GM23338 (cell line): ENCODE measurements at regions not wholly inside any gene's neighbourhood (a gene's known extent, or its start where the extent isn't known, plus 50 kb on each side); places are given as distances from the start of the nearest gene placed in this dataset.

Experiments used
- ATAC-seq: fragments of 200-7000 bp; cut with Tn5 transposase; 3 replicates; pipeline ENCODE4 v1.9.1; 2020
- DNase-seq: peaks from one replicate; pipeline ENCODE4 v3.0.0-alpha.2; 2015; ENCODE audit warnings: low spot score
- H2AFZ ChIP-seq: fragments of 200-600 bp; sonication (generic); 2 replicates; pipeline ENCODE4 v1.8.0; 2016; ENCODE audit warnings: antibody characterized with exemption, mild to moderate bottlenecking, moderate library complexity
- H3F3A ChIP-seq: fragments of 200-600 bp; sonication (generic); replicated peaks from 2 replicates; pipeline ENCODE4 v1.8.0; 2017; ENCODE audit warnings: antibody characterized with exemption, mixed run types, low read depth
- H3K27ac ChIP-seq: fragments of 200-600 bp; sonication (generic); 2 replicates; pipeline ENCODE4 v1.6.1; 2016; ENCODE audit warnings: low read depth
- H3K27me3 ChIP-seq: fragments of 200-600 bp; sonication (generic); 2 replicates; pipeline ENCODE4 v1.8.0; 2016; ENCODE audit warnings: mild to moderate bottlenecking, mixed run types, moderate library complexity; ENCODE audit not compliant: insufficient read depth
- H3K36me3 ChIP-seq: fragments of 200-600 bp; sonication (generic); 2 replicates; pipeline ENCODE4 v1.8.0; 2016; ENCODE audit warnings: mild to moderate bottlenecking; ENCODE audit not compliant: insufficient read depth
- H3K4me1 ChIP-seq: fragments of 200-600 bp; sonication (generic); 2 replicates; pipeline ENCODE4 v1.8.0; 2016; ENCODE audit warnings: mild to moderate bottlenecking, moderate library complexity; ENCODE audit not compliant: insufficient read depth
- H3K4me2 ChIP-seq: fragments of 200-600 bp; sonication (generic); 2 replicates; pipeline ENCODE4 v1.7.1; 2017; ENCODE audit warnings: mixed run types
- H3K4me3 ChIP-seq: fragments of 200-600 bp; sonication (generic); 2 replicates; pipeline ENCODE4 v1.6.1; 2016; ENCODE audit warnings: mixed run types
- H3K79me2 ChIP-seq: fragments of 200-600 bp; sonication (generic); replicated peaks from 2 replicates; pipeline ENCODE4 v1.8.0; 2017; ENCODE audit warnings: mild to moderate bottlenecking; ENCODE audit not compliant: insufficient read depth
- H3K9me2 ChIP-seq: fragments of 200-600 bp; sonication (generic); 2 replicates; pipeline ENCODE4 v1.8.0; 2017; ENCODE audit not compliant: insufficient read depth
- H4K20me1 ChIP-seq: fragments of 200-600 bp; sonication (generic); replicated peaks from 2 replicates; pipeline ENCODE4 v1.8.0; 2017; ENCODE audit warnings: mild to moderate bottlenecking; ENCODE audit not compliant: insufficient read depth
- H3K27ac Mint-ChIP-seq: 2 replicates; pipeline ENCODE4 v1.8.0; 2020; ENCODE audit warnings: inconsistent platforms, mild to moderate bottlenecking, moderate library complexity, mixed read lengths
- H3K27me3 Mint-ChIP-seq: 3 replicates; pipeline ENCODE4 v1.8.0; 2022; ENCODE audit warnings: low read depth, mild to moderate bottlenecking, moderate library complexity, mixed read lengths, inconsistent platforms; ENCODE audit not compliant: insufficient read depth, poor library complexity
- H3K36me3 Mint-ChIP-seq: 3 replicates; pipeline ENCODE4 v1.8.0; 2021; ENCODE audit warnings: low read depth, mild to moderate bottlenecking, inconsistent platforms, moderate library complexity, mixed read lengths
- H3K4me1 Mint-ChIP-seq: 3 replicates; pipeline ENCODE4 v1.8.0; 2020; ENCODE audit warnings: mild to moderate bottlenecking, inconsistent platforms, mixed read lengths
- H3K4me3 Mint-ChIP-seq: 3 replicates; pipeline ENCODE4 v1.8.0; 2021; ENCODE audit warnings: moderate library complexity, mild to moderate bottlenecking, inconsistent platforms, mixed read lengths
- H3K9me3 Mint-ChIP-seq: 3 replicates; pipeline ENCODE4 v1.8.0; 2020; ENCODE audit warnings: moderate library complexity, mild to moderate bottlenecking, inconsistent platforms, mixed read lengths
- CREB1 ChIP-seq: fragments of 250-450 bp; sonication (Bioruptor Pico); IDR thresholded peaks from 2 replicates; pipeline ENCODE4 v1.5.0; 2020; ENCODE audit warnings: low read depth, mild to moderate bottlenecking, moderate library complexity
- EZH2 ChIP-seq: fragments of 200-600 bp; sonication (generic); IDR thresholded peaks from one replicate; pipeline ENCODE4 v1.8.0; 2017; ENCODE audit warnings: antibody characterized with exemption, mild to moderate bottlenecking, low read depth; ENCODE audit not compliant: unreplicated experiment
- EZH2phosphoT487 ChIP-seq: fragments of 200-600 bp; sonication (generic); IDR thresholded peaks from one replicate; pipeline ENCODE4 v1.8.1; 2018; ENCODE audit warnings: antibody characterized with exemption; ENCODE audit not compliant: unreplicated experiment
- JUNB ChIP-seq: IDR thresholded peaks from one replicate; pipeline ENCODE4 v1.6.1; 2016; ENCODE audit warnings: antibody characterized with exemption; ENCODE audit not compliant: unreplicated experiment
- NANOG ChIP-seq: IDR thresholded peaks from 2 replicates; pipeline ENCODE4 v1.6.1; 2016; ENCODE audit warnings: antibody characterized with exemption, borderline replicate concordance
- POLR2AphosphoS5 ChIP-seq: IDR thresholded peaks from 2 replicates; pipeline ENCODE4 v1.6.1; 2016; ENCODE audit warnings: antibody characterized with exemption, low read depth
- STAT1 ChIP-seq: IDR thresholded peaks from one replicate; pipeline ENCODE4 v1.6.1; 2016; ENCODE audit warnings: antibody characterized with exemption; ENCODE audit not compliant: unreplicated experiment
- ZNF114 ChIP-seq: fragments of 250-450 bp; sonication (Bioruptor Pico); IDR thresholded peaks from 2 replicates; pipeline ENCODE4 v1.5.0; 2020; ENCODE audit warnings: mild to moderate bottlenecking, moderate library complexity
- ZNF331 ChIP-seq: fragments of 250-450 bp; sonication (Bioruptor Pico); IDR thresholded peaks from 2 replicates; pipeline ENCODE4 v1.5.0; 2020; ENCODE audit warnings: low read depth, mild to moderate bottlenecking, moderate library complexity
- TF ChIP-seq, protein P1 (sequence below): fragments of 250-450 bp; sonication (Bioruptor Pico); IDR thresholded peaks from 2 replicates; pipeline ENCODE4 v1.5.0; 2020; ENCODE audit warnings: mild to moderate bottlenecking, moderate library complexity
- TF ChIP-seq, protein P2 (sequence below), 2 experiments: fragments of 200-600 bp in 1 of 2; sonication (generic) in 1 of 2; conservative IDR thresholded peaks; 2 replicates each; pipeline versions ENCODE4 v1.5.1 to v1.6.1; 2016 to 2017; ENCODE audit warnings: antibody characterized with exemption in 2 of 2, low read depth in 2 of 2, mild to moderate bottlenecking in 2 of 2, moderate library complexity in 1 of 2
- TF ChIP-seq, protein P3 (sequence below): IDR thresholded peaks from 2 replicates; pipeline ENCODE4 v1.6.1; 2016; ENCODE audit warnings: antibody characterized with exemption

DNA sequence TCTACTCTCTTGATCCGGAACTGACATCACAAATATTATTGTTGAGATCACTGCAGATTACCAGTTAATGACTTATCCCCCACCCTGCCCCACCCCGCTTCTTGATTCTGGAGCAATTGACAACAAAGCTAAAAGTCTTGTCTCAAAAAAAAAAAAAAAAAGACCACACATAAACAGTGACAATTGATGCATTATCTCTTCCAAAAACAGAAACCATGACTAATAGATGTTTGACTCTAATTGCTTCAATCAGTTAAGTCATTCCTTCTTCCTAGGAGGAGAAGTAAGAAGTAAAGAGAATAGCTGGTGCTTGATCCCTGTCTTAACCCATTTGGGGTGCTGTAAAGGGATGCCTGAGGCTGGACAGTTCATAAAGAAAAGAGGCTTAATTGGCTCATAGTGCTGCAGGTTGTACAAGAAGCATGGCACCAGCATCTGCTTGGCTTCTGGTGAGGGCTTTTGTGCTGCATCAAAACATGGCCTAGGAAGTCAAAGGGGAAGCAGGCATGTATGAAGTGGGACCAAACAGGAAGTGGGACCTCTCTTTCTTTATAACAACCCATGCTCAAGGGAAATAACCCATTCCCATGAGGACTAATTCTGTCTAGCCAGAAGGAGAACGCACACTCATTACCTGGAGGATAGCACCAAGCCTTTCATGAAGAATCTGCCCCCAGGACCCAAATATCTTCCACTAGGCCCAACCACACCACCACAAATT lies 158.7 kb downstream of the TMEM167A start:
- no peaks in the 10 kb centered on the region for H3K79me2 ChIP-seq
- 0 out of 2 replicates have a peak, but pooled peaks cover 6% of the 10 kb centered on the region for H3K4me1 ChIP-seq
- H4K20me1 ChIP-seq, result no peaks in the 10 kb centered on the region
- no peaks in the 10 kb centered on the region for H3K9me2 ChIP-seq
- H3K27me3 ChIP-seq, result no peaks in the 10 kb centered on the region
- Mint-ChIP-seq H3K4me1 (peaks cover 12% of the 10 kb centered on the region), H3K27ac (no peak overlapping the region), H3K36me3 (peaks cover 20% of the 10 kb centered on the region), H3K4me3 (no peak overlapping the region), H3K27me3 (peaks cover 2% of the 10 kb centered on the region), H3K9me3 (peaks cover 26% of the 10 kb centered on the region)
- no peak for DNase-seq
- TF ChIP-seq STAT1, result no peak
- TF ChIP-seq JUNB, result no peak
- no peak for TF ChIP-seq ZNF331
- no peak for TF ChIP-seq ZNF114
- TF ChIP-seq NANOG, result no peak
- TF ChIP-seq EZH2phosphoT487, result no peak
- no peak for TF ChIP-seq POLR2AphosphoS5
- no peak for TF ChIP-seq EZH2
- no peak overlapping the region for H3K4me2 ChIP-seq
- no peak overlapping the region for H3K27ac ChIP-seq
- H3K36me3 ChIP-seq, result peaks cover 7% of the 10 kb centered on the region
- no peaks in the 10 kb centered on the region for H3F3A ChIP-seq
- H2AFZ ChIP-seq, result no peak overlapping the region
- H3K4me3 ChIP-seq, result no peak overlapping the region
- no peak for ATAC-seq

DNA sequence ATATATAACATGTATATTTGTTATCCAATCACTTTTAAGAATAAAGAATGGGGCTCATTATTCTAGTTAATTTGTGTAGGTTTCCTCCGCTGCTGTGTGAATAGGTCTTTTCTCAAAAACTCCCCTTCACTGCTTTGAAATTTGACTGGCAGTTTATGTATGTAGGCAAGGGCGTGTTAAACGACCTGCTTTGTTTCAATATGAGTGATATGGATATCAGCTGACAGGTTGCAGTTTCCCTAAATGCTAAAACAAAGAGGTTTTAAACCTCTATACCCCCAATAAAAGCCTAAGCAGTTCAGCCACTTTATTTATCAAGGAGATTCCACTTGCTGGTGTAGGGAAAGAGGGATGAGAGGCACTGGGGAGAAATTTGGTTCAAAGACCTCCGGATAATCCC lies 159.6 kb downstream of the TMEM167A start:
- no peak overlapping the region for H3K27ac Mint-ChIP-seq
- H3K9me2 ChIP-seq, result no peaks in the 10 kb centered on the region
- H3K36me3 Mint-ChIP-seq, result peaks cover 20% of the 10 kb centered on the region
- TF ChIP-seq, protein P1, sequence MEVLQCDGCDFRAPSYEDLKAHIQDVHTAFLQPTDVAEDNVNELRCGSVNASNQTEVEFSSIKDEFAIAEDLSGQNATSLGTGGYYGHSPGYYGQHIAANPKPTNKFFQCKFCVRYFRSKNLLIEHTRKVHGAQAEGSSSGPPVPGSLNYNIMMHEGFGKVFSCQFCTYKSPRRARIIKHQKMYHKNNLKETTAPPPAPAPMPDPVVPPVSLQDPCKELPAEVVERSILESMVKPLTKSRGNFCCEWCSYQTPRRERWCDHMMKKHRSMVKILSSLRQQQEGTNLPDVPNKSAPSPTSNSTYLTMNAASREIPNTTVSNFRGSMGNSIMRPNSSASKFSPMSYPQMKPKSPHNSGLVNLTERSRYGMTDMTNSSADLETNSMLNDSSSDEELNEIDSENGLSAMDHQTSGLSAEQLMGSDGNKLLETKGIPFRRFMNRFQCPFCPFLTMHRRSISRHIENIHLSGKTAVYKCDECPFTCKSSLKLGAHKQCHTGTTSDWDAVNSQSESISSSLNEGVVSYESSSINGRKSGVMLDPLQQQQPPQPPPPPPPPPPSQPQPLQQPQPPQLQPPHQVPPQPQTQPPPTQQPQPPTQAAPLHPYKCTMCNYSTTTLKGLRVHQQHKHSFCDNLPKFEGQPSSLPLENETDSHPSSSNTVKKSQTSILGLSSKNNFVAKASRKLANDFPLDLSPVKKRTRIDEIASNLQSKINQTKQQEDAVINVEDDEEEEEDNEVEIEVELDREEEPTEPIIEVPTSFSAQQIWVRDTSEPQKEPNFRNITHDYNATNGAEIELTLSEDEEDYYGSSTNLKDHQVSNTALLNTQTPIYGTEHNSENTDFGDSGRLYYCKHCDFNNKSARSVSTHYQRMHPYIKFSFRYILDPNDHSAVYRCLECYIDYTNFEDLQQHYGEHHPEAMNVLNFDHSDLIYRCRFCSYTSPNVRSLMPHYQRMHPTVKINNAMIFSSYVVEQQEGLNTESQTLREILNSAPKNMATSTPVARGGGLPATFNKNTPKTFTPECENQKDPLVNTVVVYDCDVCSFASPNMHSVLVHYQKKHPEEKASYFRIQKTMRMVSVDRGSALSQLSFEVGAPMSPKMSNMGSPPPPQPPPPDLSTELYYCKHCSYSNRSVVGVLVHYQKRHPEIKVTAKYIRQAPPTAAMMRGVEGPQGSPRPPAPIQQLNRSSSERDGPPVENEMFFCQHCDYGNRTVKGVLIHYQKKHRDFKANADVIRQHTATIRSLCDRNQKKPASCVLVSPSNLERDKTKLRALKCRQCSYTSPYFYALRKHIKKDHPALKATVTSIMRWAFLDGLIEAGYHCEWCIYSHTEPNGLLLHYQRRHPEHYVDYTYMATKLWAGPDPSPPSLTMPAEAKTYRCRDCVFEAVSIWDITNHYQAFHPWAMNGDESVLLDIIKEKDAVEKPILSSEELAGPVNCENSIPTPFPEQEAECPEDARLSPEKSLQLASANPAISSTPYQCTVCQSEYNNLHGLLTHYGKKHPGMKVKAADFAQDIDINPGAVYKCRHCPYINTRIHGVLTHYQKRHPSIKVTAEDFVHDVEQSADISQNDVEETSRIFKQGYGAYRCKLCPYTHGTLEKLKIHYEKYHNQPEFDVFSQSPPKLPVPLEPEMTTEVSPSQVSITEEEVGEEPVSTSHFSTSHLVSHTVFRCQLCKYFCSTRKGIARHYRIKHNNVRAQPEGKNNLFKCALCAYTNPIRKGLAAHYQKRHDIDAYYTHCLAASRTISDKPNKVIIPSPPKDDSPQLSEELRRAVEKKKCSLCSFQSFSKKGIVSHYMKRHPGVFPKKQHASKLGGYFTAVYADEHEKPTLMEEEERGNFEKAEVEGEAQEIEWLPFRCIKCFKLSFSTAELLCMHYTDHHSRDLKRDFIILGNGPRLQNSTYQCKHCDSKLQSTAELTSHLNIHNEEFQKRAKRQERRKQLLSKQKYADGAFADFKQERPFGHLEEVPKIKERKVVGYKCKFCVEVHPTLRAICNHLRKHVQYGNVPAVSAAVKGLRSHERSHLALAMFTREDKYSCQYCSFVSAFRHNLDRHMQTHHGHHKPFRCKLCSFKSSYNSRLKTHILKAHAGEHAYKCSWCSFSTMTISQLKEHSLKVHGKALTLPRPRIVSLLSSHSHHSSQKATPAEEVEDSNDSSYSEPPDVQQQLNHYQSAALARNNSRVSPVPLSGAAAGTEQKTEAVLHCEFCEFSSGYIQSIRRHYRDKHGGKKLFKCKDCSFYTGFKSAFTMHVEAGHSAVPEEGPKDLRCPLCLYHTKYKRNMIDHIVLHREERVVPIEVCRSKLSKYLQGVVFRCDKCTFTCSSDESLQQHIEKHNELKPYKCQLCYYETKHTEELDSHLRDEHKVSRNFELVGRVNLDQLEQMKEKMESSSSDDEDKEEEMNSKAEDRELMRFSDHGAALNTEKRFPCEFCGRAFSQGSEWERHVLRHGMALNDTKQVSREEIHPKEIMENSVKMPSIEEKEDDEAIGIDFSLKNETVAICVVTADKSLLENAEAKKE, result no peak
- TF ChIP-seq POLR2AphosphoS5 (no peak), EZH2phosphoT487 (no peak), CREB1 (no peak), NANOG (no peak), JUNB (no peak), ZNF114 (no peak), ZNF331 (no peak)
- TF ChIP-seq, protein P2, sequence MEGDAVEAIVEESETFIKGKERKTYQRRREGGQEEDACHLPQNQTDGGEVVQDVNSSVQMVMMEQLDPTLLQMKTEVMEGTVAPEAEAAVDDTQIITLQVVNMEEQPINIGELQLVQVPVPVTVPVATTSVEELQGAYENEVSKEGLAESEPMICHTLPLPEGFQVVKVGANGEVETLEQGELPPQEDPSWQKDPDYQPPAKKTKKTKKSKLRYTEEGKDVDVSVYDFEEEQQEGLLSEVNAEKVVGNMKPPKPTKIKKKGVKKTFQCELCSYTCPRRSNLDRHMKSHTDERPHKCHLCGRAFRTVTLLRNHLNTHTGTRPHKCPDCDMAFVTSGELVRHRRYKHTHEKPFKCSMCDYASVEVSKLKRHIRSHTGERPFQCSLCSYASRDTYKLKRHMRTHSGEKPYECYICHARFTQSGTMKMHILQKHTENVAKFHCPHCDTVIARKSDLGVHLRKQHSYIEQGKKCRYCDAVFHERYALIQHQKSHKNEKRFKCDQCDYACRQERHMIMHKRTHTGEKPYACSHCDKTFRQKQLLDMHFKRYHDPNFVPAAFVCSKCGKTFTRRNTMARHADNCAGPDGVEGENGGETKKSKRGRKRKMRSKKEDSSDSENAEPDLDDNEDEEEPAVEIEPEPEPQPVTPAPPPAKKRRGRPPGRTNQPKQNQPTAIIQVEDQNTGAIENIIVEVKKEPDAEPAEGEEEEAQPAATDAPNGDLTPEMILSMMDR (conservative IDR thresholded peaks at IDR 0.05; ENCODE audit: low read depth in 2 of 2), result no peak
- TF ChIP-seq, protein P3, sequence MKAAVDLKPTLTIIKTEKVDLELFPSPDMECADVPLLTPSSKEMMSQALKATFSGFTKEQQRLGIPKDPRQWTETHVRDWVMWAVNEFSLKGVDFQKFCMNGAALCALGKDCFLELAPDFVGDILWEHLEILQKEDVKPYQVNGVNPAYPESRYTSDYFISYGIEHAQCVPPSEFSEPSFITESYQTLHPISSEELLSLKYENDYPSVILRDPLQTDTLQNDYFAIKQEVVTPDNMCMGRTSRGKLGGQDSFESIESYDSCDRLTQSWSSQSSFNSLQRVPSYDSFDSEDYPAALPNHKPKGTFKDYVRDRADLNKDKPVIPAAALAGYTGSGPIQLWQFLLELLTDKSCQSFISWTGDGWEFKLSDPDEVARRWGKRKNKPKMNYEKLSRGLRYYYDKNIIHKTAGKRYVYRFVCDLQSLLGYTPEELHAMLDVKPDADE, result no peak

More for the DNA sequence above, 159.6 kb downstream of the TMEM167A start:
- Histone ChIP-seq H3F3A (no peaks in the 10 kb centered on the region), H3K4me1 (0 out of 2 replicates have a peak, but pooled peaks cover 6% of the 10 kb centered on the region), H3K4me2 (no peak overlapping the region), H3K4me3 (no peak overlapping the region), H3K79me2 (no peaks in the 10 kb centered on the region), H2AFZ (no peak overlapping the region), H3K27ac (no peak overlapping the region), H4K20me1 (no peaks in the 10 kb centered on the region), H3K36me3 (peaks cover 7% of the 10 kb centered on the region), H3K27me3 (no peaks in the 10 kb centered on the region)
- peaks cover 2% of the 10 kb centered on the region for H3K27me3 Mint-ChIP-seq
- peaks cover 8% of the 10 kb centered on the region for H3K4me1 Mint-ChIP-seq
- H3K9me3 Mint-ChIP-seq, result peaks cover 26% of the 10 kb centered on the region
- DNase-seq (no peak), ATAC-seq (no peak)
- no peak overlapping the region for H3K4me3 Mint-ChIP-seq
